ENCODE measurements at regions not wholly inside any gene's neighbourhood (a gene's known extent, or its start where the extent isn't known, plus 50 kb on each side); places are given as distances from the start of the nearest gene placed in this dataset.
"Not testable (repeated sequence)": the region's sequence is repeated elsewhere in the genome, so short reads cannot be mapped to it uniquely, and the experiment has no call there.

DNA sequence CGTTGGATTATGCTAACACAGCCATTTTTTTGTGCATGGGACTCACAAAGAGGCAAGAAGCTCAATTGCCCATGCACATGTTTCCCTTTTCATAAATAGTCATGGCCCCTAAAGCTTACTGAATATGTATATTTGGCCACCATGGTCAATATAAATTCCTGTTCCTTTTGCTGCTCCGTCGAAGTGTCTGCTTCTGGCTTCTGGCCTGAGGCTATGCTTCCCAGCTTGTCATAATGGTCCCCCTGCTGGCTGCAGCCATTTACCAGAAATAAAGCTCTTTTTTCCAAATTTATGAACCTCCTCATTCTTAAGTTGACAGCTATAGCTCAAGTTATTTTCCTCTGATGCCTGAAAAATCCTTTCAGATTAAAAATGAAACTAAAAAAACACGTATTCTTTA is 602.1 kb downstream of the VGLL3 start:
- 47 to 70% (median 55%) methylated on average over 4 of the region's 4 CpGs for WGBS, 3 donors
- H3K36me3 ChIP-seq (ENCODE audit: insufficient read depth in 1 of 2, low read depth in 1 of 2): no peaks in the 10 kb centered on the region
- ATAC-seq (no peak), DNase-seq (no peak)
- H3K4me1 ChIP-seq: no peaks in the 10 kb centered on the region
- H3K27me3 ChIP-seq (ENCODE audit: insufficient read depth in 3 of 3, low read length in 2 of 3): no peaks in the 10 kb centered on the region
- H3K27ac ChIP-seq: no peak overlapping the region
- TF ChIP-seq, protein P1, sequence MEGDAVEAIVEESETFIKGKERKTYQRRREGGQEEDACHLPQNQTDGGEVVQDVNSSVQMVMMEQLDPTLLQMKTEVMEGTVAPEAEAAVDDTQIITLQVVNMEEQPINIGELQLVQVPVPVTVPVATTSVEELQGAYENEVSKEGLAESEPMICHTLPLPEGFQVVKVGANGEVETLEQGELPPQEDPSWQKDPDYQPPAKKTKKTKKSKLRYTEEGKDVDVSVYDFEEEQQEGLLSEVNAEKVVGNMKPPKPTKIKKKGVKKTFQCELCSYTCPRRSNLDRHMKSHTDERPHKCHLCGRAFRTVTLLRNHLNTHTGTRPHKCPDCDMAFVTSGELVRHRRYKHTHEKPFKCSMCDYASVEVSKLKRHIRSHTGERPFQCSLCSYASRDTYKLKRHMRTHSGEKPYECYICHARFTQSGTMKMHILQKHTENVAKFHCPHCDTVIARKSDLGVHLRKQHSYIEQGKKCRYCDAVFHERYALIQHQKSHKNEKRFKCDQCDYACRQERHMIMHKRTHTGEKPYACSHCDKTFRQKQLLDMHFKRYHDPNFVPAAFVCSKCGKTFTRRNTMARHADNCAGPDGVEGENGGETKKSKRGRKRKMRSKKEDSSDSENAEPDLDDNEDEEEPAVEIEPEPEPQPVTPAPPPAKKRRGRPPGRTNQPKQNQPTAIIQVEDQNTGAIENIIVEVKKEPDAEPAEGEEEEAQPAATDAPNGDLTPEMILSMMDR (IDR thresholded peaks at IDR 0.05): no peak
- H3K9me3 ChIP-seq: no peaks in the 10 kb centered on the region
- no peak overlapping the region for H3K4me3 ChIP-seq
- intact Hi-C loops (cut with DNase I): no loop called here

DNA sequence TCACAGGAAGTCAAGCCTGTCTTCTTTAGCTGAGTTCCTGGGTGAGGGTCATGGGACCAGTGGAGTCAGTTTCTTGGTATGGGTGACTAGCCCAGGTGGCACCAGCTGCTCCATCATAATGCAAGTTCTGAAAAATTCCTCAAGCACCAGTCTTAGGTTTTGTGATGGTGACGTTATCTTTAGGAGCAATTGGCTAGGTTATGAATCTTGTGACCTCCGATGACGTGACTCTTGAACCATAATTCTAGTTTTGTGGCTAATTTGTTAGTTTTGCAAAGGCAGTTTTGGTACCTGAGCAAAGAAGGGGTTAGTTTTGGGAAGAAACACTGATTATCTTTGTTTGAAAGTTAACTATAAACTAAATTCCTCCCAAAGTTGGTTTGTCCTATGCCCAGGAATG is 608.4 kb downstream of the VGLL3 start:
- H3K4me3 ChIP-seq: no peak overlapping the region
- H3K36me3 ChIP-seq (ENCODE audit: insufficient read depth in 1 of 2, low read depth in 1 of 2): no peaks in the 10 kb centered on the region
- WGBS, 3 donors: 65 to 76% (median 74%) methylated on average over 3 of the region's 3 CpGs
- no peaks in the 10 kb centered on the region for H3K4me1 ChIP-seq
- TF ChIP-seq, protein P1 (IDR thresholded peaks at IDR 0.05): no peak
- ATAC-seq (no peak), DNase-seq (no peak)
- no peak overlapping the region for H3K27ac ChIP-seq
- intact Hi-C loops (cut with DNase I): no loop called here
- no peaks in the 10 kb centered on the region for H3K9me3 ChIP-seq
- H3K27me3 ChIP-seq (ENCODE audit: insufficient read depth in 3 of 3, low read length in 2 of 3): no peaks in the 10 kb centered on the region

DNA sequence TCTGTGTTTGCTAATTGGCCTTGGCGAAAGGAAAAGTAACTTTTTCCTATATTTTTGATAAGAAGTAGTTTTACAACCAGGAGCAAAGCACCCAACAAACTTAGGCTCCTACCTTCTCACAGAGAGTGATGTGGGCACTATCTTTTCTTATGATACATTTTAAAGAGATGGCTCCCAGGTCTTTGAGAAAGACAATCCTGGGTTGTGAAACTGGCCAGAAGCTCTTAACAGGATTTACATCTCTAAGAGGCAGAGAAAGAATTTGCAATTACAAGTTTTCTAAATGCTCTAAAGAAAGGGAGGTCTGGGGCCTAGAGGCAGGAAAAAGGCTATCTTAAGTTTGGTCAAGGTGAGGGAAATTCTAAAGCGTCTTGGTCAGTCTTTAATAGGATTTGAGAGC is 609.7 kb downstream of the VGLL3 start:
- 75 to 82% (median 80%) methylated on average over 2 of the region's 2 CpGs for WGBS, 3 donors
- Histone ChIP-seq H3K9me3 (no peaks in the 10 kb centered on the region), H3K27me3 (ENCODE audit: insufficient read depth in 3 of 3, low read length in 2 of 3) (no peaks in the 10 kb centered on the region), H3K4me1 (no peaks in the 10 kb centered on the region), H3K36me3 (ENCODE audit: insufficient read depth in 1 of 2, low read depth in 1 of 2) (no peaks in the 10 kb centered on the region), H3K27ac (no peak overlapping the region), H3K4me3 (no peak overlapping the region)
- intact Hi-C loops (cut with DNase I): no loop called here
- no peak for ATAC-seq
- no peak for DNase-seq
- TF ChIP-seq, protein P1 (IDR thresholded peaks at IDR 0.05): no peak

DNA sequence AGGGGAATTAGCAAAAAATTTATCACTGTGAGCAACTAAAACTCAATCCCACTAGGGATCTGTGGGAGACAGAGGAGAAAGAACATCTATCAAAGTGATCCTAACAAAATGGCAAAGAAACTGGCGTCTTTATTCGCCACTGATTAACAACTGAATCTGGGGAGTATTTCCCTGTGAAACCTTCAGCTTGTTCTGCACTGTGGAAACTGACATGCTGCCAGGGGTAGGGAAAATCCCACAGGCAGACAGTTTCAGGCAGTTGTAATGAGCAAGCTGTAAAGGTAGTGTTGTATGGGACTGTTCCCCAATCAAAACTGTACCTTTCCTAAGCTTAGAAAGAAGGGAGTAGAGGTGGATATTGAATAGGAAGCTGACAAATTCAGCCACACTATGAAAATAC is 611.7 kb downstream of the VGLL3 start:
- H3K27me3 ChIP-seq (ENCODE audit: insufficient read depth in 3 of 3, low read length in 2 of 3): no peaks in the 10 kb centered on the region
- ATAC-seq: no peak

DNA sequence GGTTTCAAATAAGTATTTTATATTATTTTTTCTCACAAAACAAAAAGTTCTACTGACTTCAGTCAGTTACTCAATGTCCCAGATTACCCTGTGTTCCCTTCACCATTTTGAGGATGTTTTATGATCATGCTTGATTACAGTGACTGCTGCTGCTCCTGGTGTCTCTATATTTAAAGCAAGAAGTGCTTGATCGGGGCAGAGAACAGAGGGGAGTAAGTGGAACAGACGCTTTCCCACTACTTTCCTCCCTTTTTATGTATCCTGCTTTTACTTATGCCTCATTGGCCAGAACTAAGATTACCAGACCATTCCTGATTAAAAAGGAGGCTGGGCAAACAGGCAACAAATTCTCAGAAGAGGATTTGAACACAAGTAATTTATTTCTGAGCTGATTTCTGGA is 612.1 kb downstream of the VGLL3 start:
- WGBS, 3 donors: 72 to 78% (median 73%) methylated on average over 2 of the region's 2 CpGs
- no peak overlapping the region for H3K4me3 ChIP-seq
- ATAC-seq (no peak), DNase-seq (no peak)
- no peaks in the 10 kb centered on the region for H3K36me3 ChIP-seq (ENCODE audit: insufficient read depth in 1 of 2, low read depth in 1 of 2)
- intact Hi-C loops (cut with DNase I): no loop called here
- H3K27me3 ChIP-seq (ENCODE audit: insufficient read depth in 3 of 3, low read length in 2 of 3): no peaks in the 10 kb centered on the region
- no peaks in the 10 kb centered on the region for H3K9me3 ChIP-seq
- H3K4me1 ChIP-seq: no peaks in the 10 kb centered on the region
- TF ChIP-seq, protein P1 (IDR thresholded peaks at IDR 0.05): no peak
- no peak overlapping the region for H3K27ac ChIP-seq

More for the DNA sequence above, 611.7 kb downstream of the VGLL3 start:
- 61 to 82% (median 69%) methylated on average over 2 of the region's 2 CpGs for WGBS, 3 donors
- intact Hi-C loops (cut with DNase I): no loop called here
- Histone ChIP-seq H3K4me1 (no peaks in the 10 kb centered on the region), H3K36me3 (ENCODE audit: insufficient read depth in 1 of 2, low read depth in 1 of 2) (no peaks in the 10 kb centered on the region), H3K9me3 (no peaks in the 10 kb centered on the region), H3K27ac (no peak overlapping the region), H3K4me3 (no peak overlapping the region)
- no peak for DNase-seq
- TF ChIP-seq, protein P1 (IDR thresholded peaks at IDR 0.05): no peak

DNA sequence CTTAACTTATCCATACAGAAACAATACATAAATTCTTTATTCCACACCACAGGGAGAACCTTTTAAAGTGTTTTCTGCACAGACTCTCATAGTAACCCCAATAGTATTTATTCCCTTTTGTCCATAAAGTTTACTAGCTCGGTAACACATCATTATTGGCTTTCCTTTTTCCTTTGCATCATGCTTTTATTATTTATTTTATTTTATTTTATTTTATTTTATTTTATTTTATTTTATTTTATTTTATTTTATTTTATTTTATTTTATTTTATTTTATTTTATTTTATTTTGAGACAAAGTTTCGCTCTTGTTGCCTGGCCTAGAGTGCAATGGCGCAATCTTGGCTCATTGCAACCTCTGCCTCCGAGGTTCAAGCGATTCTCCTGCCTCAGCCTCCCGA is 655.4 kb downstream of the VGLL3 start:
- H3K4me1 ChIP-seq; H3K4me3 ChIP-seq; intact Hi-C loops (cut with DNase I); H3K27me3 ChIP-seq (ENCODE audit: insufficient read depth in 3 of 3, low read length in 2 of 3); H3K9me3 ChIP-seq; H3K36me3 ChIP-seq (ENCODE audit: insufficient read depth in 1 of 2, low read depth in 1 of 2); H3K27ac ChIP-seq; ATAC-seq; DNase-seq: not testable (repeated sequence)
- 91 to 95% (median 94%) methylated on average over 6 of the region's 6 CpGs for WGBS, 3 donors

Measured in psoas muscle (tissue), 7 donors.